ENCODE measurements at regions not wholly inside any gene's neighbourhood (a gene's known extent, or its start where the extent isn't known, plus 50 kb on each side); places are given as distances from the start of the nearest gene placed in this dataset.

DNA sequence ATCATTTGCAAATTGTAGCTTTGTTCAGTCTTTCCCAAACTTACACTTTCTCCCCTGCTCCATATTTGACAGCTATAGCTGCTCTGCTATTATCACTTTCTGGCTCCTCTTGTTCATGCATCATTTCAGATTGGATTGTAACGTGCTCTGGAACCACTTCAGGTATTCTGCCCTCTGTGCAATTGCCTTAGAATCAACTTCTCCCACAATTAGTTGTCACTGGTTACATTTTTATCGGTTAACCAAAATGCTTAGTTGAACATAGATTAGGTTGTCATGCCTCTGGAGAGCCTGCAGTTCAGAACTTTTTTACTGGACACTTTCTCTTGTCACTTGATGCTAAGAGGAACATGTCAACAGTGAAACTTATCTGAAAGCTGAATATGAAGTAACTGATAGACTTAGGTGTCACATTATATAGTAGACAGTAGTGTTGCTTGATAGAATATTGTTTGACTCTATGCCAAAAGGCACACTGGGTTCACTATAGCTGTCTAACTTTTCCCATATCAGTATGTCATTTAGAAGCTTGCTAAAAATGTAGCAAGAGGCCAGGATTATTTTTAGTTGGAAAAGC lies 127.7 kb upstream of the PTPRK start:
- Histone ChIP-seq H3K36me3 (ENCODE audit: low read length) (no peaks in the 10 kb centered on the region), H3K79me2 (ENCODE audit: insufficient read depth, low read length) (no peaks in the 10 kb centered on the region), H3K9me3 (ENCODE audit: insufficient read depth, low read length) (no peaks in the 10 kb centered on the region), H3K27me3 (ENCODE audit: low read length) (no peaks in the 10 kb centered on the region), H3K9ac (ENCODE audit: low read length) (no peak overlapping the region), H3K27ac (ENCODE audit: low read depth, low read length) (no peak overlapping the region), H3K4me2 (ENCODE audit: low read depth, low read length, poor library complexity, severe bottlenecking) (no peak overlapping the region), H2AFZ (ENCODE audit: low read depth, low read length, severe bottlenecking) (no peak overlapping the region), H3F3A (ENCODE audit: insufficient read depth) (no peaks in the 10 kb centered on the region), H3K4me3 (ENCODE audit: insufficient read depth, low read length, poor library complexity, severe bottlenecking) (no peak overlapping the region), H3K9me2 (replicated peaks; ENCODE audit: insufficient read depth, low read length) (no peaks in the 10 kb centered on the region), H4K20me1 (ENCODE audit: low read depth, low read length) (no peaks in the 10 kb centered on the region)
- TF ChIP-seq EZH2phosphoT487 (conservative IDR thresholded peaks at IDR 0.05; ENCODE audit: low read length), result no peak
- TF ChIP-seq, protein P1, sequence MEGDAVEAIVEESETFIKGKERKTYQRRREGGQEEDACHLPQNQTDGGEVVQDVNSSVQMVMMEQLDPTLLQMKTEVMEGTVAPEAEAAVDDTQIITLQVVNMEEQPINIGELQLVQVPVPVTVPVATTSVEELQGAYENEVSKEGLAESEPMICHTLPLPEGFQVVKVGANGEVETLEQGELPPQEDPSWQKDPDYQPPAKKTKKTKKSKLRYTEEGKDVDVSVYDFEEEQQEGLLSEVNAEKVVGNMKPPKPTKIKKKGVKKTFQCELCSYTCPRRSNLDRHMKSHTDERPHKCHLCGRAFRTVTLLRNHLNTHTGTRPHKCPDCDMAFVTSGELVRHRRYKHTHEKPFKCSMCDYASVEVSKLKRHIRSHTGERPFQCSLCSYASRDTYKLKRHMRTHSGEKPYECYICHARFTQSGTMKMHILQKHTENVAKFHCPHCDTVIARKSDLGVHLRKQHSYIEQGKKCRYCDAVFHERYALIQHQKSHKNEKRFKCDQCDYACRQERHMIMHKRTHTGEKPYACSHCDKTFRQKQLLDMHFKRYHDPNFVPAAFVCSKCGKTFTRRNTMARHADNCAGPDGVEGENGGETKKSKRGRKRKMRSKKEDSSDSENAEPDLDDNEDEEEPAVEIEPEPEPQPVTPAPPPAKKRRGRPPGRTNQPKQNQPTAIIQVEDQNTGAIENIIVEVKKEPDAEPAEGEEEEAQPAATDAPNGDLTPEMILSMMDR (IDR thresholded peaks at IDR 0.05; ENCODE audit: insufficient read depth, low read length, poor library complexity, severe bottlenecking), result no peak

DNA sequence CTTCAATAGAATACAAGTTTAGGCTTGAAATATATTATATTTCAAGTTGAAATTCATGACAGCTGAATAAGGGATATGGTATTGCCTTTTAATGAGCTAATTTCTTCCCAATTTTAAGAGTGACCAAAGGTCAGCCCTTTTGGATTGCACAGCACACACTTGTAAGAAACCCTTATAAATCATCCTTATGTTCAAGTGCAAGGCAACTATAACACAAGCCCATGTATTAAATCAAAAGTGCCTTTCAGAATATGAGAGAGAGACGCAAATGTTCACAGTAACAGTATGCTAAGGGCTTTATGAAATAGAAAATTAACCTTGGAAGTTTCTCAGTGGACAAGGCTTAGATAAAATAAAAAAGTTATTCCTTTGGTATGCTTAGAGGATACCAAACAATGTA lies 121.7 kb upstream of the PTPRK start:
- Histone ChIP-seq H3F3A (ENCODE audit: insufficient read depth) (no peaks in the 10 kb centered on the region), H3K9me3 (ENCODE audit: insufficient read depth, low read length) (no peaks in the 10 kb centered on the region), H3K9ac (ENCODE audit: low read length) (no peak overlapping the region), H3K9me2 (replicated peaks; ENCODE audit: insufficient read depth, low read length) (no peaks in the 10 kb centered on the region), H3K4me3 (ENCODE audit: insufficient read depth, low read length, poor library complexity, severe bottlenecking) (no peak overlapping the region), H2AFZ (ENCODE audit: low read depth, low read length, severe bottlenecking) (no peak overlapping the region), H3K4me2 (ENCODE audit: low read depth, low read length, poor library complexity, severe bottlenecking) (no peak overlapping the region), H3K79me2 (ENCODE audit: insufficient read depth, low read length) (no peaks in the 10 kb centered on the region), H3K27ac (ENCODE audit: low read depth, low read length) (no peak overlapping the region), H3K27me3 (ENCODE audit: low read length) (no peaks in the 10 kb centered on the region), H3K36me3 (ENCODE audit: low read length) (no peaks in the 10 kb centered on the region), H4K20me1 (ENCODE audit: low read depth, low read length) (no peaks in the 10 kb centered on the region)
- TF ChIP-seq, protein P1 (IDR thresholded peaks at IDR 0.05; ENCODE audit: insufficient read depth, low read length, poor library complexity, severe bottlenecking), result no peak
- no peak for TF ChIP-seq EZH2phosphoT487 (conservative IDR thresholded peaks at IDR 0.05; ENCODE audit: low read length)

DNA sequence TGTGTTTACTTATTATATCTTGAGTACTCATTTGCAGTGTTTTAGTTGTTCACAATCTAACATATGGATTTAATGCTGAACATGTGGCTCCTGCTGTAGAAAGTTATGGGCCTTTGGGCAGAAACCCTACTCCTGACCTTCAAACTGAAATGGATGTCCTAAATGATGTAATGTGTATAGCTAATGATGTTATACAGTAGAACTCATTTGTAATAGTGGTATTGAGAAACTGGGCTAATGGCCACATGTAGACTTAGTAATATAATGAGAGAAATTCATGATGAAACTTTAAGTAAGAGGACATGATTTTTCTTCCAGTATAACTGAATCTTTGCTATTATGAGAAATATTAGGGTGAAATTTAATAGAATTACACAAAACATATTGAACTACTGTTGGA lies 121.3 kb upstream of the PTPRK start:
- Histone ChIP-seq H3K79me2 (ENCODE audit: insufficient read depth, low read length) (no peaks in the 10 kb centered on the region), H3K36me3 (ENCODE audit: low read length) (no peaks in the 10 kb centered on the region), H3K9ac (ENCODE audit: low read length) (no peak overlapping the region), H3F3A (ENCODE audit: insufficient read depth) (no peaks in the 10 kb centered on the region), H3K27ac (ENCODE audit: low read depth, low read length) (no peak overlapping the region), H2AFZ (ENCODE audit: low read depth, low read length, severe bottlenecking) (no peak overlapping the region), H4K20me1 (ENCODE audit: low read depth, low read length) (no peaks in the 10 kb centered on the region), H3K4me2 (ENCODE audit: low read depth, low read length, poor library complexity, severe bottlenecking) (no peak overlapping the region), H3K27me3 (ENCODE audit: low read length) (no peaks in the 10 kb centered on the region), H3K9me2 (replicated peaks; ENCODE audit: insufficient read depth, low read length) (no peaks in the 10 kb centered on the region), H3K4me3 (ENCODE audit: insufficient read depth, low read length, poor library complexity, severe bottlenecking) (no peak overlapping the region), H3K9me3 (ENCODE audit: insufficient read depth, low read length) (no peaks in the 10 kb centered on the region)
- TF ChIP-seq, protein P1 (IDR thresholded peaks at IDR 0.05; ENCODE audit: insufficient read depth, low read length, poor library complexity, severe bottlenecking), result no peak
- no peak for TF ChIP-seq EZH2phosphoT487 (conservative IDR thresholded peaks at IDR 0.05; ENCODE audit: low read length)
